HCT116 (cell line): ENCODE measurements at regions not wholly inside any gene's neighbourhood (a gene's known extent, or its start where the extent isn't known, plus 50 kb on each side); places are given as distances from the start of the nearest gene placed in this dataset.

ENCODE experiments used
- ATAC-seq: fragments of 200-7000 bp; cut with Tn5 transposase; 2 replicates; pipeline ENCODE4 v1.9.1; 2020; ENCODE audit warnings: mild to moderate bottlenecking, moderate library complexity
- BruUV-seq: library from RNA; stranded (reverse); fragments of 400-500 nt; replicated peaks from 2 replicates; lab custom pipeline; 2021; lab: Mats Ljungman, UMichigan
- CTCF ChIA-PET: fragments of 300-600 bp; sonication (Branson Sonifier 250); formaldehyde crosslinking; loops from one replicate; lab custom pipeline; 2021; ENCODE audit warnings: antibody characterized with exemption; lab: Charles Lee
- POLR2A ChIA-PET: fragments of 300-600, 350-600 bp; sonication (Branson Sonifier 250); formaldehyde crosslinking; loops from one replicate; lab custom pipeline; 2021; ENCODE audit warnings: antibody characterized with exemption; lab: Charles Lee
- RAD21 ChIA-PET, 2 experiments: fragments of 300-600 bp; sonication (Branson Sonifier 250); formaldehyde crosslinking; loops; one replicate each; lab custom pipeline; 2023; ENCODE audit warnings: low total read pairs in 2 of 2; ENCODE audit not compliant: uncharacterized antibody in 2 of 2, unreplicated experiment in 2 of 2, low non-redundant PET in 1 of 2; lab: Charles Lee
- DNase-seq: peaks from one replicate; pipeline ENCODE4 v3.0.0-alpha.2; 2010; ENCODE audit warnings: low read depth, low spot score
- H2AFZ ChIP-seq: fragments of 200-600 bp; shearing (Covaris generic), sonication (generic); 2 replicates; pipeline ENCODE4 v1.6.1; 2017; ENCODE audit warnings: low read depth, mixed run types, mixed read lengths, antibody characterized with exemption, low read length; ENCODE audit not compliant: poor library complexity, severe bottlenecking
- H3K27ac ChIP-seq: 2 replicates; pipeline ENCODE4 v1.5.1; 2012; ENCODE audit warnings: low read depth, low read length
- H3K27me3 ChIP-seq: fragments of 200-600 bp; sonication (generic); 2 replicates; pipeline ENCODE4 v1.6.1; 2016; ENCODE audit warnings: mixed run types, low read length, mixed read lengths; ENCODE audit not compliant: insufficient read depth
- H3K36me3 ChIP-seq, 2 experiments: fragments of 200-500 bp in 1 of 2; fragments of 200-600 bp in 1 of 2; sonication (Bioruptor generic) in 1 of 2; sonication (generic) in 1 of 2; 2 replicates each; pipeline versions ENCODE4 v1.5.1 to v1.6.1; 2014 to 2016; ENCODE audit warnings: low read length in 2 of 2, inconsistent platforms in 1 of 2, mixed read lengths in 1 of 2, mixed run types in 1 of 2; ENCODE audit not compliant: insufficient read depth in 2 of 2, control insufficient read depth in 1 of 2
- H3K4me1 ChIP-seq, 2 experiments: fragments of 200-600 bp in 1 of 2; sonication (generic) in 1 of 2; 2 replicates each; pipeline versions ENCODE4 v1.5.1 to v1.6.1; 2012 to 2017; ENCODE audit warnings: low read length in 2 of 2, inconsistent platforms in 1 of 2, mild to moderate bottlenecking in 1 of 2, mixed read lengths in 1 of 2, mixed run types in 1 of 2, moderate library complexity in 1 of 2; ENCODE audit not compliant: insufficient read depth in 2 of 2, control insufficient read depth in 1 of 2
- H3K4me2 ChIP-seq: fragments of 200-600 bp; sonication (generic); 2 replicates; pipeline ENCODE4 v1.6.1; 2017; ENCODE audit warnings: mixed run types, low read length, mixed read lengths
- H3K4me3 ChIP-seq, 2 experiments: fragments of 200-600 bp in 1 of 2; sonication (generic) in 1 of 2; replicated peaks in 1 of 2; 2 replicates each; pipeline ENCODE4 v1.5.1; 2011 to 2016; ENCODE audit warnings: low read length in 2 of 2, control low read depth in 1 of 2, low read depth in 1 of 2, mild to moderate bottlenecking in 1 of 2, mixed read lengths in 1 of 2, mixed run types in 1 of 2
- H3K79me2 ChIP-seq: fragments of 200-600 bp; sonication (generic); 2 replicates; pipeline ENCODE4 v1.6.1; 2017; ENCODE audit warnings: mild to moderate bottlenecking, mixed run types, low read length, moderate library complexity, mixed read lengths; ENCODE audit not compliant: insufficient read depth
- H3K9ac ChIP-seq: fragments of 200-600 bp; sonication (generic); 2 replicates; pipeline ENCODE4 v1.6.1; 2016; ENCODE audit warnings: low read length, mixed read lengths
- H3K9me2 ChIP-seq: fragments of 200-600 bp; sonication (generic), shearing (Covaris generic); 2 replicates; pipeline ENCODE4 v1.6.1; 2017; ENCODE audit warnings: mixed run types, mild to moderate bottlenecking, moderate library complexity; ENCODE audit not compliant: insufficient read depth
- H3K9me3 ChIP-seq, 2 experiments: fragments of 200-500 bp in 1 of 2; fragments of 200-600 bp in 1 of 2; sonication (Bioruptor generic) in 1 of 2; sonication (generic) in 1 of 2; 2 replicates each; pipeline ENCODE4 v1.6.1; 2014 to 2017; ENCODE audit warnings: low read length in 2 of 2, mixed read lengths in 2 of 2, inconsistent platforms in 1 of 2, low read depth in 1 of 2, mild to moderate bottlenecking in 1 of 2, mixed run types in 1 of 2, moderate library complexity in 1 of 2; ENCODE audit not compliant: control insufficient read depth in 1 of 2, insufficient read depth in 1 of 2
- H4K20me1 ChIP-seq: fragments of 200-600 bp; sonication (generic), shearing (Covaris generic); 2 replicates; pipeline ENCODE4 v1.6.1; 2017; ENCODE audit warnings: mixed run types, mild to moderate bottlenecking, moderate library complexity; ENCODE audit not compliant: insufficient read depth
- CBX3 ChIP-seq: IDR thresholded peaks from 2 replicates; pipeline ENCODE4 v1.6.1; 2012; ENCODE audit warnings: low read depth
- CEBPB ChIP-seq: IDR thresholded peaks from 2 replicates; pipeline ENCODE4 v1.6.1; 2012; ENCODE audit warnings: low read depth
- EGR1 ChIP-seq: IDR thresholded peaks from 2 replicates; pipeline ENCODE4 v1.6.1; 2012; ENCODE audit warnings: low read depth
- ELF1 ChIP-seq: IDR thresholded peaks from 2 replicates; pipeline ENCODE4 v1.6.1; 2012; ENCODE audit warnings: low read depth, borderline replicate concordance
- EZH2 ChIP-seq: fragments of 200-600 bp; sonication (generic); IDR thresholded peaks from 2 replicates; pipeline ENCODE4 v1.6.1; 2017; ENCODE audit warnings: antibody characterized with exemption, mixed run types
- EZH2phosphoT487 ChIP-seq: fragments of 200-600 bp; IDR thresholded peaks from 2 replicates; pipeline ENCODE4 v1.6.1; 2018; ENCODE audit warnings: antibody characterized with exemption, borderline replicate concordance
- FOSL1 ChIP-seq: IDR thresholded peaks from 2 replicates; pipeline ENCODE4 v1.6.1; 2012; ENCODE audit warnings: low read depth
- JUND ChIP-seq: IDR thresholded peaks from 2 replicates; pipeline ENCODE4 v1.6.1; 2012
- POLR2A ChIP-seq: IDR thresholded peaks from 2 replicates; pipeline ENCODE4 v1.7.0; 2011; ENCODE audit warnings: borderline replicate concordance; ENCODE audit not compliant: insufficient read depth, insufficient read length; ENCODE audit errors: extremely low read depth
- POLR2AphosphoS5 ChIP-seq: IDR thresholded peaks from 2 replicates; pipeline ENCODE4 v1.6.1; 2011; ENCODE audit warnings: mild to moderate bottlenecking, low read depth, low read length, moderate library complexity
- RAD21 ChIP-seq: IDR thresholded peaks from 2 replicates; pipeline ENCODE4 v1.6.1; 2012; ENCODE audit warnings: low read depth, mild to moderate bottlenecking
- SIN3A ChIP-seq: IDR thresholded peaks from 2 replicates; pipeline ENCODE4 v1.6.1; 2012; ENCODE audit warnings: low read depth
- SP1 ChIP-seq: IDR thresholded peaks from 2 replicates; pipeline ENCODE4 v1.6.1; 2012; ENCODE audit warnings: low read depth
- SRF ChIP-seq: IDR thresholded peaks from 2 replicates; pipeline ENCODE4 v1.6.1; 2012; ENCODE audit warnings: low read depth
- TCF7L2 ChIP-seq: IDR thresholded peaks from 2 replicates; pipeline ENCODE4 v1.7.0; 2011; ENCODE audit warnings: borderline replicate concordance, inconsistent platforms; ENCODE audit not compliant: insufficient read depth, insufficient read length; ENCODE audit errors: extremely low read depth
- YY1 ChIP-seq: IDR thresholded peaks from 2 replicates; pipeline ENCODE4 v1.6.1; 2011; ENCODE audit warnings: low read length, low read depth, moderate library complexity, mild to moderate bottlenecking; ENCODE audit not compliant: insufficient replicate concordance; ENCODE audit errors: extremely low read depth
- ZFX ChIP-seq: fragments of 450-650 bp; IDR thresholded peaks from 2 replicates; pipeline ENCODE4 v1.6.1; 2017
- ZNF274 ChIP-seq: fragments of 200-500 bp; sonication (Bioruptor generic); IDR thresholded peaks from 2 replicates; pipeline ENCODE4 v1.6.1; 2014; ENCODE audit warnings: mild to moderate bottlenecking, low read depth, low read length, inconsistent platforms
- intact Hi-C: fragments of 100-400 bp; cut with micrococcal nuclease; formaldehyde crosslinking; loops from 2 replicates; pipeline ENCODE4 v1.10.0; 2022
- TF ChIP-seq, protein P1 (sequence below): IDR thresholded peaks from 2 replicates; pipeline ENCODE4 v1.6.1; 2012
- TF ChIP-seq, protein P2 (sequence below), 3 experiments: fragments of 200-600 bp in 1 of 3; sonication (generic) in 1 of 3; IDR thresholded peaks in 2 of 3; conservative IDR thresholded peaks in 1 of 3; 2 replicates each; pipeline ENCODE4 v1.5.1; 2012 to 2017; ENCODE audit warnings: low read depth in 2 of 3, low read length in 2 of 3, antibody characterized with exemption in 1 of 3, borderline replicate concordance in 1 of 3, control low read depth in 1 of 3, mild to moderate bottlenecking in 1 of 3, mixed read lengths in 1 of 3, mixed run types in 1 of 3, moderate library complexity in 1 of 3; ENCODE audit not compliant: insufficient read depth in 1 of 3
- TF ChIP-seq, protein P3 (sequence below): IDR thresholded peaks from 2 replicates; pipeline ENCODE4 v1.6.1; 2012
- TF ChIP-seq, protein P4 (sequence below): IDR thresholded peaks from 2 replicates; pipeline ENCODE4 v1.6.1; 2012; ENCODE audit warnings: low read depth

DNA sequence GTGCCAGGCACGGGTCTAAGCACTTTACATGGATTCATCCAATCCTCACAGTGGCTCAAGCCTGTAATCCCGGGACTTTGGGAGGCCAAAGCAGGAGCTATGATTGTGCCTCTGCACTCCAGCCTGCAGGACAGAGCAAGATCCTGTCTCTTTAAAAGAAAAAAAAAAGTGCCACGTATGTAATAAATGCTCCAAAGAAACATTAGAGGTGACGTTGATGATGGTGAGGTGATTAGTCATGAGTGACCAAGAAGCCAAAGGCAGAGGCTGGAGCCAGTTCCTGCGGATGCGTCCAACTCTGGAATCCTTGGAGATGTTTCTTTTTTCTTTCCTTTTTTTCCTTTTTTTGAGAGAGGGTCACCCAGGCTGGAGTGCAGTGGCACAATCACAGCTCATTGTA lies 59.4 kb upstream of the SIAH1 start:
- DNase-seq = peak; percentile 73
- ChIA-PET CTCF (no interaction called here), POLR2A (interaction anchor here (1.3 kb wide), 1 partner anchor 9 kb away, joined by 3 read pairs; no protein-coding TSS in a partner anchor), RAD21 (no interaction called here)
- no peaks in the 10 kb centered on the region for H4K20me1 ChIP-seq
- H3K36me3 ChIP-seq = no peaks in the 10 kb centered on the region
- H3K9me3 ChIP-seq = no peaks in the 10 kb centered on the region
- no peaks in the 10 kb centered on the region for H3K27me3 ChIP-seq
- peaks cover 7 to 15% of the 10 kb centered on the region in 2 experiments for H3K4me1 ChIP-seq
- H3K27ac ChIP-seq = no peak overlapping the region
- H3K4me2 ChIP-seq = peak overlapping the region; percentile 70
- H3K79me2 ChIP-seq = no peaks in the 10 kb centered on the region
- peak overlapping the region in 1 of 2 experiments; percentile 24; a peak in 2 of 4 replicates for H3K4me3 ChIP-seq
- intact Hi-C loops = no loop called here
- peak overlapping the region; percentile 96 for H2AFZ ChIP-seq
- H3K9me2 ChIP-seq = no peaks in the 10 kb centered on the region
- BruUV-seq = no TSS peak
- ATAC-seq = peak; percentile 82
- peak overlapping the region; percentile 35 for H3K9ac ChIP-seq
- TF ChIP-seq ZFX (no peak), EZH2phosphoT487 (no peak), EGR1 (no peak), TCF7L2 (no peak), SRF (no peak), POLR2A (no peak), EZH2 (no peak), RAD21 (no peak; the same call in 1 of the 2 replicates), SIN3A (no peak), CBX3 (no peak), JUND (peak; percentile 42; the same call in 1 of the 2 replicates), FOSL1 (peak; percentile 56; the same call in 1 of the 2 replicates), YY1 (no peak), ZNF274 (no peak), ELF1 (no peak), SP1 (peak; percentile 58), POLR2AphosphoS5 (peak; percentile 61), CEBPB (no peak)
- TF ChIP-seq, protein P1, sequence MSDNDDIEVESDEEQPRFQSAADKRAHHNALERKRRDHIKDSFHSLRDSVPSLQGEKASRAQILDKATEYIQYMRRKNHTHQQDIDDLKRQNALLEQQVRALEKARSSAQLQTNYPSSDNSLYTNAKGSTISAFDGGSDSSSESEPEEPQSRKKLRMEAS = peak; percentile 69; the same call in 1 of the 2 replicates
- TF ChIP-seq, protein P2, sequence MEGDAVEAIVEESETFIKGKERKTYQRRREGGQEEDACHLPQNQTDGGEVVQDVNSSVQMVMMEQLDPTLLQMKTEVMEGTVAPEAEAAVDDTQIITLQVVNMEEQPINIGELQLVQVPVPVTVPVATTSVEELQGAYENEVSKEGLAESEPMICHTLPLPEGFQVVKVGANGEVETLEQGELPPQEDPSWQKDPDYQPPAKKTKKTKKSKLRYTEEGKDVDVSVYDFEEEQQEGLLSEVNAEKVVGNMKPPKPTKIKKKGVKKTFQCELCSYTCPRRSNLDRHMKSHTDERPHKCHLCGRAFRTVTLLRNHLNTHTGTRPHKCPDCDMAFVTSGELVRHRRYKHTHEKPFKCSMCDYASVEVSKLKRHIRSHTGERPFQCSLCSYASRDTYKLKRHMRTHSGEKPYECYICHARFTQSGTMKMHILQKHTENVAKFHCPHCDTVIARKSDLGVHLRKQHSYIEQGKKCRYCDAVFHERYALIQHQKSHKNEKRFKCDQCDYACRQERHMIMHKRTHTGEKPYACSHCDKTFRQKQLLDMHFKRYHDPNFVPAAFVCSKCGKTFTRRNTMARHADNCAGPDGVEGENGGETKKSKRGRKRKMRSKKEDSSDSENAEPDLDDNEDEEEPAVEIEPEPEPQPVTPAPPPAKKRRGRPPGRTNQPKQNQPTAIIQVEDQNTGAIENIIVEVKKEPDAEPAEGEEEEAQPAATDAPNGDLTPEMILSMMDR (IDR thresholded peaks at IDR 0.05 in 2 of 3, conservative IDR thresholded peaks at IDR 0.05 in 1 of 3; ENCODE audit: borderline replicate concordance in 1 of 3, insufficient read depth in 1 of 3, low read depth in 2 of 3, low read length in 2 of 3) = no peak
- TF ChIP-seq, protein P3, sequence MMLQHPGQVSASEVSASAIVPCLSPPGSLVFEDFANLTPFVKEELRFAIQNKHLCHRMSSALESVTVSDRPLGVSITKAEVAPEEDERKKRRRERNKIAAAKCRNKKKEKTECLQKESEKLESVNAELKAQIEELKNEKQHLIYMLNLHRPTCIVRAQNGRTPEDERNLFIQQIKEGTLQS = no peak
- TF ChIP-seq, protein P4, sequence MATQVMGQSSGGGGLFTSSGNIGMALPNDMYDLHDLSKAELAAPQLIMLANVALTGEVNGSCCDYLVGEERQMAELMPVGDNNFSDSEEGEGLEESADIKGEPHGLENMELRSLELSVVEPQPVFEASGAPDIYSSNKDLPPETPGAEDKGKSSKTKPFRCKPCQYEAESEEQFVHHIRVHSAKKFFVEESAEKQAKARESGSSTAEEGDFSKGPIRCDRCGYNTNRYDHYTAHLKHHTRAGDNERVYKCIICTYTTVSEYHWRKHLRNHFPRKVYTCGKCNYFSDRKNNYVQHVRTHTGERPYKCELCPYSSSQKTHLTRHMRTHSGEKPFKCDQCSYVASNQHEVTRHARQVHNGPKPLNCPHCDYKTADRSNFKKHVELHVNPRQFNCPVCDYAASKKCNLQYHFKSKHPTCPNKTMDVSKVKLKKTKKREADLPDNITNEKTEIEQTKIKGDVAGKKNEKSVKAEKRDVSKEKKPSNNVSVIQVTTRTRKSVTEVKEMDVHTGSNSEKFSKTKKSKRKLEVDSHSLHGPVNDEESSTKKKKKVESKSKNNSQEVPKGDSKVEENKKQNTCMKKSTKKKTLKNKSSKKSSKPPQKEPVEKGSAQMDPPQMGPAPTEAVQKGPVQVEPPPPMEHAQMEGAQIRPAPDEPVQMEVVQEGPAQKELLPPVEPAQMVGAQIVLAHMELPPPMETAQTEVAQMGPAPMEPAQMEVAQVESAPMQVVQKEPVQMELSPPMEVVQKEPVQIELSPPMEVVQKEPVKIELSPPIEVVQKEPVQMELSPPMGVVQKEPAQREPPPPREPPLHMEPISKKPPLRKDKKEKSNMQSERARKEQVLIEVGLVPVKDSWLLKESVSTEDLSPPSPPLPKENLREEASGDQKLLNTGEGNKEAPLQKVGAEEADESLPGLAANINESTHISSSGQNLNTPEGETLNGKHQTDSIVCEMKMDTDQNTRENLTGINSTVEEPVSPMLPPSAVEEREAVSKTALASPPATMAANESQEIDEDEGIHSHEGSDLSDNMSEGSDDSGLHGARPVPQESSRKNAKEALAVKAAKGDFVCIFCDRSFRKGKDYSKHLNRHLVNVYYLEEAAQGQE = no peak
